ENCODE measurements at regions not wholly inside any gene's neighbourhood (a gene's known extent, or its start where the extent isn't known, plus 50 kb on each side); places are given as distances from the start of the nearest gene placed in this dataset.

GRCh38 chr10:44462338-44462914, 77.5 kb upstream of the CXCL12 start:
- TF ChIP-seq SP1 (CRISPR knock-in tag; IDR thresholded peaks at IDR 0.05) (no peak), MEF2A (IDR thresholded peaks at IDR 0.05; ENCODE audit: control insufficient read depth, low read depth, low read length) (no peak), ZNF311 (CRISPR knock-in tag; IDR thresholded peaks at IDR 0.05) (no peak), MAZ (CRISPR knock-in tag; conservative IDR thresholded peaks at IDR 0.05 in 1 of 2, IDR thresholded peaks at IDR 0.05 in 1 of 2) (no peak), ZNF764 (CRISPR knock-in tag; IDR thresholded peaks at IDR 0.05; ENCODE audit: low read depth) (no peak), ZNF507 (tag; conservative IDR thresholded peaks at IDR 0.05) (no peak), ZFX (CRISPR knock-in tag; IDR thresholded peaks at IDR 0.05) (no peak), RAD21 (CRISPR knock-in tag; conservative IDR thresholded peaks at IDR 0.05 in 1 of 2, IDR thresholded peaks at IDR 0.05 in 1 of 2) (no peak), ZNF740 (CRISPR knock-in tag; IDR thresholded peaks at IDR 0.05) (no peak), ZNF740 (tag; IDR thresholded peaks at IDR 0.05) (no peak), YY1 (IDR thresholded peaks at IDR 0.05; ENCODE audit: borderline replicate concordance in 1 of 3, control insufficient read depth in 1 of 3, extremely low read depth in 1 of 3, insufficient read depth in 3 of 3, insufficient read length in 1 of 3, insufficient replicate concordance in 2 of 3, low read depth in 1 of 3, low read length in 2 of 3) (no peak), SREBF2 (CRISPR knock-in tag; IDR thresholded peaks at IDR 0.05) (no peak)
- TF ChIP-seq, protein P1, sequence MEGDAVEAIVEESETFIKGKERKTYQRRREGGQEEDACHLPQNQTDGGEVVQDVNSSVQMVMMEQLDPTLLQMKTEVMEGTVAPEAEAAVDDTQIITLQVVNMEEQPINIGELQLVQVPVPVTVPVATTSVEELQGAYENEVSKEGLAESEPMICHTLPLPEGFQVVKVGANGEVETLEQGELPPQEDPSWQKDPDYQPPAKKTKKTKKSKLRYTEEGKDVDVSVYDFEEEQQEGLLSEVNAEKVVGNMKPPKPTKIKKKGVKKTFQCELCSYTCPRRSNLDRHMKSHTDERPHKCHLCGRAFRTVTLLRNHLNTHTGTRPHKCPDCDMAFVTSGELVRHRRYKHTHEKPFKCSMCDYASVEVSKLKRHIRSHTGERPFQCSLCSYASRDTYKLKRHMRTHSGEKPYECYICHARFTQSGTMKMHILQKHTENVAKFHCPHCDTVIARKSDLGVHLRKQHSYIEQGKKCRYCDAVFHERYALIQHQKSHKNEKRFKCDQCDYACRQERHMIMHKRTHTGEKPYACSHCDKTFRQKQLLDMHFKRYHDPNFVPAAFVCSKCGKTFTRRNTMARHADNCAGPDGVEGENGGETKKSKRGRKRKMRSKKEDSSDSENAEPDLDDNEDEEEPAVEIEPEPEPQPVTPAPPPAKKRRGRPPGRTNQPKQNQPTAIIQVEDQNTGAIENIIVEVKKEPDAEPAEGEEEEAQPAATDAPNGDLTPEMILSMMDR (IDR thresholded peaks at IDR 0.05 in 2 of 3, conservative IDR thresholded peaks at IDR 0.05 in 1 of 3; ENCODE audit: insufficient read depth in 2 of 3, low read depth in 1 of 3, low read length in 3 of 3), result no peak

All from K562 (cell line).